ENCODE measurements at regions not wholly inside any gene's neighbourhood (a gene's known extent, or its start where the extent isn't known, plus 50 kb on each side); places are given as distances from the start of the nearest gene placed in this dataset.

DNA sequence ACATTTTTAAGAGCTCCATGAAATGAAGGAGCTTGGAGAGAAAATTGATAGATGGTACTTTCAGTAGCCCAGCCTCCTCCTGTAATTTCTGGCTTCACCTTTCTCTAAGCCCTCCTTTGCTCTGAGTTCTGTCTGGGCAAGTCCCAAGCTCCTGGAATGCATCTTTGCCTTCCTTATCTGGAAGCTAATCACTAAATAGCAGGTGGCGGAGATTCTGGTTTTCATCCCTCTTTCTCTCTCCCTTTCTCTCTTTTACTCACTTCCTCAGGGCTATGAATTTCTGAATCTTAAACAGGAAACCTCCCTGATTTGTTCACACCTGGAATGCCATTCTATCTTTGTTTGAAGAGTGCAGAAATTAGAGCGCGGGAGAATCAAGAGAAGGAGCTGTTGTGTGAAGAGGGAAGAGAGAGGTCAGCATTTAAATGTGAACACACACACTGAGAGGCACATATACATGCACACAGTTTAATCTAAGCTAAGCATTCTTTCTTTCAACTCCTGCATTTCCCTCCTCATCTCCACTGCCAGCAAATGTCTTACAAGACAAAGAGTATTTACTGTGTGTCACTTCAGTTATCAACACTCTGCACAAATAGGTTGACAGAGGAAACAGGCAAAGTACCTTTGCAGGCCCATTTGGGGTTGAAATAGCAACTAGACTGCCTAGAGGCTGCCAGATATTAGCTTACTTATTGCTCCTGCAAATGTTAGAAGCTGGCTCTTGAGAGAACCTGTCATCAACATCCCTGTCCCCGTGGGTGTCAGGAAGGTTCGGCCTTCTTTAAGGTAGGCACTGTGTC lies 199.4 kb upstream of the CAMK1G start:
- H3K4me2 ChIP-seq (ENCODE audit: low read length) = no peak overlapping the region

GRCh38 chr1:209384710-209385550 lies 198.6 kb upstream of the CAMK1G start:
- Histone ChIP-seq H3K36me3 (ENCODE audit: insufficient read depth, low read length) (no peaks in the 10 kb centered on the region), H3K27me3 (ENCODE audit: insufficient read depth, low read depth, low read length) (no peaks in the 10 kb centered on the region), H3K9me2 (ENCODE audit: insufficient read depth, low read length) (no peaks in the 10 kb centered on the region), H3K9ac (ENCODE audit: low read length) (no peak overlapping the region), H3F3A (ENCODE audit: insufficient read depth, low read length, poor library complexity, severe bottlenecking) (no peaks in the 10 kb centered on the region), H4K20me1 (ENCODE audit: insufficient read depth) (no peaks in the 10 kb centered on the region), H3K4me3 (ENCODE audit: low read length) (no peak overlapping the region), H3K27ac (ENCODE audit: low read length) (no peak overlapping the region), H2AFZ (ENCODE audit: low read depth, low read length) (no peak overlapping the region), H3K79me2 (replicated peaks; ENCODE audit: insufficient read depth, low read length) (no peaks in the 10 kb centered on the region), H3K4me2 (ENCODE audit: low read length) (no peak overlapping the region), H3K9me3 (ENCODE audit: low read length) (no peaks in the 10 kb centered on the region)
- TF ChIP-seq SMC3 (conservative IDR thresholded peaks at IDR 0.05; ENCODE audit: poor library complexity) (no peak), MXI1 (conservative IDR thresholded peaks at IDR 0.05; ENCODE audit: poor library complexity, severe bottlenecking) (no peak), TAF1 (IDR thresholded peaks at IDR 0.05; ENCODE audit: low read depth) (no peak), CTCF (IDR thresholded peaks at IDR 0.05; ENCODE audit: poor library complexity, severe bottlenecking) (no peak), RAD21 (conservative IDR thresholded peaks at IDR 0.05) (no peak)
- TF ChIP-seq, protein P1, sequence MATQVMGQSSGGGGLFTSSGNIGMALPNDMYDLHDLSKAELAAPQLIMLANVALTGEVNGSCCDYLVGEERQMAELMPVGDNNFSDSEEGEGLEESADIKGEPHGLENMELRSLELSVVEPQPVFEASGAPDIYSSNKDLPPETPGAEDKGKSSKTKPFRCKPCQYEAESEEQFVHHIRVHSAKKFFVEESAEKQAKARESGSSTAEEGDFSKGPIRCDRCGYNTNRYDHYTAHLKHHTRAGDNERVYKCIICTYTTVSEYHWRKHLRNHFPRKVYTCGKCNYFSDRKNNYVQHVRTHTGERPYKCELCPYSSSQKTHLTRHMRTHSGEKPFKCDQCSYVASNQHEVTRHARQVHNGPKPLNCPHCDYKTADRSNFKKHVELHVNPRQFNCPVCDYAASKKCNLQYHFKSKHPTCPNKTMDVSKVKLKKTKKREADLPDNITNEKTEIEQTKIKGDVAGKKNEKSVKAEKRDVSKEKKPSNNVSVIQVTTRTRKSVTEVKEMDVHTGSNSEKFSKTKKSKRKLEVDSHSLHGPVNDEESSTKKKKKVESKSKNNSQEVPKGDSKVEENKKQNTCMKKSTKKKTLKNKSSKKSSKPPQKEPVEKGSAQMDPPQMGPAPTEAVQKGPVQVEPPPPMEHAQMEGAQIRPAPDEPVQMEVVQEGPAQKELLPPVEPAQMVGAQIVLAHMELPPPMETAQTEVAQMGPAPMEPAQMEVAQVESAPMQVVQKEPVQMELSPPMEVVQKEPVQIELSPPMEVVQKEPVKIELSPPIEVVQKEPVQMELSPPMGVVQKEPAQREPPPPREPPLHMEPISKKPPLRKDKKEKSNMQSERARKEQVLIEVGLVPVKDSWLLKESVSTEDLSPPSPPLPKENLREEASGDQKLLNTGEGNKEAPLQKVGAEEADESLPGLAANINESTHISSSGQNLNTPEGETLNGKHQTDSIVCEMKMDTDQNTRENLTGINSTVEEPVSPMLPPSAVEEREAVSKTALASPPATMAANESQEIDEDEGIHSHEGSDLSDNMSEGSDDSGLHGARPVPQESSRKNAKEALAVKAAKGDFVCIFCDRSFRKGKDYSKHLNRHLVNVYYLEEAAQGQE (IDR thresholded peaks at IDR 0.05; ENCODE audit: borderline replicate concordance) = no peak

More for the DNA sequence above, 199.4 kb upstream of the CAMK1G start:
- H3K9ac ChIP-seq (ENCODE audit: low read length) = no peak overlapping the region
- H3K4me3 ChIP-seq (ENCODE audit: low read length) = no peak overlapping the region
- TF ChIP-seq TAF1 (IDR thresholded peaks at IDR 0.05; ENCODE audit: low read depth) (no peak), RAD21 (conservative IDR thresholded peaks at IDR 0.05) (no peak), POLR2AphosphoS5 (IDR thresholded peaks at IDR 0.05) (peak; percentile 42), SMC3 (conservative IDR thresholded peaks at IDR 0.05; ENCODE audit: poor library complexity) (no peak), CTCF (IDR thresholded peaks at IDR 0.05; ENCODE audit: poor library complexity, severe bottlenecking) (no peak), EP300 (conservative IDR thresholded peaks at IDR 0.05; ENCODE audit: poor library complexity, severe bottlenecking) (peak; percentile 51), MXI1 (conservative IDR thresholded peaks at IDR 0.05; ENCODE audit: poor library complexity, severe bottlenecking) (no peak)
- TF ChIP-seq, protein P1 (IDR thresholded peaks at IDR 0.05; ENCODE audit: borderline replicate concordance) = no peak
- H3K27me3 ChIP-seq (ENCODE audit: insufficient read depth, low read depth, low read length) = no peaks in the 10 kb centered on the region
- no peaks in the 10 kb centered on the region for H4K20me1 ChIP-seq (ENCODE audit: insufficient read depth)
- H3K79me2 ChIP-seq (replicated peaks; ENCODE audit: insufficient read depth, low read length) = no peaks in the 10 kb centered on the region
- no peaks in the 10 kb centered on the region for H3K36me3 ChIP-seq (ENCODE audit: insufficient read depth, low read length)
- H3K9me2 ChIP-seq (ENCODE audit: insufficient read depth, low read length) = no peaks in the 10 kb centered on the region
- no peak overlapping the region for H3K27ac ChIP-seq (ENCODE audit: low read length)
- no peaks in the 10 kb centered on the region for H3F3A ChIP-seq (ENCODE audit: insufficient read depth, low read length, poor library complexity, severe bottlenecking)
- no peak overlapping the region for H2AFZ ChIP-seq (ENCODE audit: low read depth, low read length)
- H3K9me3 ChIP-seq (ENCODE audit: low read length) = no peaks in the 10 kb centered on the region
